Hippocampal formation (tissue), 2 donors: ENCODE measurements at regions not wholly inside any gene's neighbourhood (a gene's known extent, or its start where the extent isn't known, plus 50 kb on each side); places are given as distances from the start of the nearest gene placed in this dataset.
A peak's percentile ranks its signal among the peaks of the same experiment; 100 is the strongest.
"Not testable (repeated sequence)": the region's sequence is repeated elsewhere in the genome, so short reads cannot be mapped to it uniquely, and the experiment has no call there.

Experiments used
- DNase-seq, 2 donors: peaks; one replicate each; lab custom pipeline; 2025; lab: John Stamatoyannopoulos, UW

DNA sequence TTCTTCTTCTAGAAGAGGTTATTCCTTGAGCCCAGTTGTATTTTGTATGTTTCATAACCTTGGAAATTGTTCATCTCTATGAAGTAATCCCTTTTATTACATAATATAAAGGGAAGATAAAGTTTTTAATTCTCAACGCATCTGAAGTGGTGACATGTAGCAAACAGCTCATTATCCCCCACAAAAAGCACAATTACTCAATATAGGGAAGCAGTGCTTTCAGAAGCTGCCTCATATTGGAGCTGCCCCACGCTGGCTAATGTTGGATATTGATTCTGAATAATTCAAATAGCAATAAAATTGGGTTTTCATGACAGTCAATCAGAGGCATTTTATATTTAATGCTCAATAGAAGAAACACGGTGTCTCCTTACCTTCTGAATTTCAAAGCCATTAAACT is 604.3 kb upstream of the RBFOX1 start:
- no peak for DNase-seq

DNA sequence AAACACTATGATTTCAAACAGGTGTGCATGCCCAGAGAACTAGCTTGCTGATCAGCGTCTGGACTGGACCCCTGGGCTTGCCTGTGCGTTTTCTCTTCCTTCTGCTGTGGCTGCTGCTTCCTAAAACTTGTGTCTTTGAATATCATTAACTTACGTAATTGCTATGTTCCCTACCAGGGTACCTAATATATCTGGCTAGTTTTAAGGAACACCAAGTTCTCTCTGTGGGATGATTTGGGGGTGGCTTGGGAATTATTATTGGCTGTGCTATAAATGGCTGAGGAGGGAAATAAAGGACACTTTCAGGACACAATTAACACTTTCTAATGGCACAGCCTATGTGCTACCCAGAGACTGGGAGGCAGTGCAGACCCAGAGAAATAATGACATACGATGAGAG is 606.0 kb upstream of the RBFOX1 start:
- no peak for DNase-seq

DNA sequence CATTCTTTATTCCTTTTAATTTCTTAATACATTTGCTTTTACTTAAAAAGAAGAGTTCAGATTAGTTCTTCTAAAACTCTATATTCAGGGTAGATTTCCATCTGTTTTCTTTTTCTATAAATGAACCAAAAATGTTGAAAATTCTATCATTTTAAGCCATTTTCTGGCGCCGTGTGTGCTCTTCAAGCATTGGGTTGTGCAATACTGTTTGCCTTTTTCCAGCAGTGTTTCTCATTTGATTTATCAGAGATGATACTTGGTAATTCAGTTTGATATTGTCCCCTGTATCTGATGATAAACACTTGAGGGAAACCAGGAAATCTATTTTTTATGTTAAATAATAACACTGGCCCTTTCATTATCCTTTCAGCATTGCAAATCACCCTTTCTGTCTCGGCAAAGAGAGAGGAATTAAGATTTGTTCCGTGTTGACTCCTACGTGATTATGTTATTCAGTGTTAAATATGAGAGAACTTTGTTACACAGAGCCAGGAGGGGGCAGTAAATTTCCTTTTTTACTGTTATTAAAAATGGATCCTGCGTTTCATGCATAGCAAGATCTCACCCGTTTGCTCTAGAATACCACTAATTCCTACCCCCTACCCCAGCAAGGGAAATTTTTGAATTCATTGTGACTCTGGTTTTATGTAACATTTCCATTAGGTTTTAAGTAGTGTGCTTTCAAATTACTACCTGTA is 606.9 kb upstream of the RBFOX1 start:
- no peak for DNase-seq

DNA sequence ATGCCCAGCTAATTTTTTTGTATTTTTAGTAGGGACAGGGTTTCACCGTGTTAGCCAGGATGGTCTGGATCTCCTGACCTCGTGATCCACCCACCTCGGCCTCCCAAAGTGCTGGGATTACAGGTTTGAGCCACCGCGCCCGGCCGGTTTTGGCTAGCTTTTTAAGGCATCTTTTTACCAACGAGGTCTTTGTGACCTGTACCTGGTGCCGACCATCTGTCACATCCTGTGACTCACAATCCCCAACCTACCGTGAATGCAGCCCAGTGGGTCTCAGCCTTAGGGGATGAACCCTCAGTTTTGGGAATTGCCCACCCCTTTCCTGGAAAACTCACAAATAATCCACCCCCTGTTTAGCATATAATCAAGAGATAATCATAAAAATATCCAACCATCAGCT is 607.4 kb upstream of the RBFOX1 start:
- not testable (repeated sequence) for DNase-seq

DNA sequence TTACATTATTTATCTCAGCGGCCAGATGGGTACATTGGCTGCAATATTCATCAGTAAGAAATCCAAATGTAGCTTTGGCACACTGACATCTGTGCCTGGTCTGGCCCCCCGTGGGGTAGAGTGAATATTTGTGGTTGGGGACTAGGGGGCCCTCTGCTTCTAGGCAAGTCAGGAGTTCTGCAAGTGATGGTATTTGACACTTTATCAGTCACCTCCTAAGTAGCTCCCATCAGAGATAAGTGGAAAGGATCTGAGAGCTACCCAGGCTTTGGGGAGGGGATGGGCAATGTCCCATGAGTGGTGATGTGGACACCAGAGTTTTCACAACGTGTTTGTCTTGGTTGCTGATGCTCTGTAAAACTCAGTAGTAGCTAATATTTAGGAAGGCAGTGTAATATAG is 609.9 kb upstream of the RBFOX1 start:
- DNase-seq = no peak

DNA sequence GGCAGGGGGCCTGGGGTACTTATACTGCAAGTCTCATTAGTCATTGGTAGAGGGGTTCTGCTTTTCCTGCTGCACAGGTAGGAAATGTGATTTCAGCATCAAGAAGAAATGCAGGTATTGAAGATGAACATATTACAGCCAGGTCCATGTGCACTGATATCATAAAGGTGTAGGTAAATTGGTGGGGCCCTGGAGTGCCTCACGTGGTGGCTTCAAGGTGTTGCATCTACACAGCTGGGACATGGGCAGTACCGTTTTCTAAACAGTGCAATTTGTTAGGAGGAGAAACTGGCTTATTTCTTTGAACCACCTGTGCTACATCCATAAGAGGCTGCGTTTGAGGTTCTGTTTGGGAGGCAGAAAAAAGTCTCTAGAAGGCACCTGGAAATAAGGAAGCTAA is 618.1 kb upstream of the RBFOX1 start:
- no peak for DNase-seq

DNA sequence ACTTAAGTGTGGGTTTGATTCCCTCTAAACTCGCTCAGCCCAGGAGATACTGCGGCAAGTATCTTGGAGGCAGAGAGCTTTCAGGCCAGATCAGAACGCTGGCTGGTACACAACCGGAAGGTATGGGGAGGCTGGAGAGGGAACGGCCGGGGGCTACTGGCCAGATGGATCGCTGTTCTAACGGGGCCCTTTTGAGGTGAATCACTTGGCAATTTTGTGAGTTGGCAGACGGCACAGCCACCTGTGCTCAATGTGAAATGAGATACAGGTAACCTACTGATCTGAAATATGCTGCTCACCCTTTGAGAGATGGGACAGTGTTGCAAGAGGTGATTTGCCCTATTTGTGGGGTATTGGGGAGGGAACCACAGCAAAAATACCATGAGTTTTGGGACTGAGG is 622.9 kb upstream of the RBFOX1 start:
- DNase-seq = no peak

DNA sequence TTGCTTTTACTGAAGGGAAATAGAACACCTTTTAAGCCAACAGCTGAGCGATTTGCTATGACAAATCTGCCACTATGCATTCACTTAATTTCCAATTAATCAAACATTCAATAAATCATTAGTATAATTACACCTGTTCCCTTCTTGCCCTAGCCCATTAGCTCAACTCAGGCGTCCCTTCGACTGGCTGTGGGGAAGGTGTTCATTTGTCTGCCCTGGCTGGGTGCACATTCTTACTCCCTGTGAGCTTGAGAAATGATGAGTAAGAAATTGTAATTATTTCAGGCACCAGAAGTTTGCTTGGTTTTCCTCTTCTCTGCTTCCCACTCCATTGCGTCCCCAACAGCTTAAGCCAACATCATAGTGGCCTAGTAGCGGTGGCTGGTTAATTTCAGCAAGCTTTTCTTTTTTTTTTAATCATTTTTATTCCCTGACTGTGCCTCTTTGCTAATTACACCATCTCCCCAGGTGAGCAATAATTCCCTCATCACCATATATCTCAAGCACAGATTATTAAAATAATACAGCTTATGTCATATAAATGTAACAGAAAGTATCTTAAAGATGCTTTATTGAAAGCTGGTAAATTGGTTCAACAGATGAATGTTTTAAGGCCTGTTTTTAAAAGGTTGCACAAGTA is 623.9 kb upstream of the RBFOX1 start:
- DNase-seq = no peak

DNA sequence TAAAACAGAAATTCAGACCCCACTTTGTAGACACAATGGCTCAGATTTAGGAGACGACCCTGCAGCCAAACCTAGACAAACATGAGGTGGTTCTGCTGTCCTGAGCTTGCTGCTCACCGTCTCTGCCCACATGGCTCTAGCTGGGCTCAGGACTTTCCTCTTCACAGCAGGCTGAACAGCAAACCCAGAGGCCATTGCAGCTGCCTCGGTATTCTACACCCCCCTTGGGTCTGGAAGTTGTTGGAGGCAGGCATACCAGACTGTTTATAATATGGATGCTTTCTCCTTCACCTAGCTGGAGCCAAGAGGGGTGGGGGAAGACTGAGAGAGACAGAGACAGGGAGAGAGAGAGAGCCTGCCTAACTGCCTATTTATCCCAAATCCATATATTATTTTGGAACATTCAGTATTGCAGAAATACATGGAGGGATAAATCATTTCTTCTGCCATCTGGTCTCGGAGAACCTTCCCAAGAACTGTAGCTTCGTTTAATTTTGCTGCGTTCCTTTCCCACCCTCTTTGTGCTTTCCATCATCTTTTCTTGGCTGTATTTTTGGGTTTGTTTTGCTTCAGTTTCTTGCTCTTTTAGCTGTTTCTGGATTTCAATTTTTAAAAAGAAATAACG is 628.2 kb upstream of the RBFOX1 start:
- DNase-seq = no peak

DNA sequence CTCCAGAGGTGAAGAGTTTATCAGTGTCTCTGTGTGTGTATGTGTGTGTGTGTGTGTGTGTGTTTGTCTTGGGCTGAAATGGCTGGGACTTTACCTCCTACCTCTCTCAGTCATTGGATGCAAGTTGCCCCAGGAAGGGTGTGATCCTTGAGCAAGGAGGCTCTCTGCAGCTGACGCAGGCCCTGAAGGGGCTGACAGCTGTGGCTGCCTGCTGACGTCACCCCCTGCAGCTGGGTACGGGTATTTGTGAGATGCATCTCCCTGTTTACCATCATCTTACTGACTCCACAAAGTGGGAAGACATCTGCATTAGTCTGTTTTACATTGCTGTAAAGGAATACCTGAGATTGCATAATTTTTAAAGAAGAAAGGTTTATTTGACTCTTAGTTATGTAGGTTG is 631.5 kb upstream of the RBFOX1 start:
- DNase-seq = no peak

DNA sequence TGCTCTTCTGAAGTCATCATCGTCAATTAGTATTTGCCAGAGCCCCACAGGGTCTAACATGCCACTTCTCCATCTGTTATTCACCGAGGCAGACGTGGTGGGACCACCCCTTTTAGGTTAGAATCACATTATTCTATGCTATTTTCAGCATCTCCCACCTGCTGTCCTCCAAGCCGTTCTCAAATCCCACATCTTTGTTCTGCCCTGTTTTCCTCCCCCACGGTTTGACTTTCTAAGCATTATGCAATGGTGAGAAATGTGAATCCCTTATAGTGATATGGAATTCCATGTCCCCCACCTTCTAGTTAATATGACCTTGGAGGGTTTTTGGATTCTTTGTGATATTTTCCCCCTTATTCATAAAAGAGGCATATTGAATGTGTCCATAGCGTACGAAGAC is 634.1 kb upstream of the RBFOX1 start:
- no peak for DNase-seq

DNA sequence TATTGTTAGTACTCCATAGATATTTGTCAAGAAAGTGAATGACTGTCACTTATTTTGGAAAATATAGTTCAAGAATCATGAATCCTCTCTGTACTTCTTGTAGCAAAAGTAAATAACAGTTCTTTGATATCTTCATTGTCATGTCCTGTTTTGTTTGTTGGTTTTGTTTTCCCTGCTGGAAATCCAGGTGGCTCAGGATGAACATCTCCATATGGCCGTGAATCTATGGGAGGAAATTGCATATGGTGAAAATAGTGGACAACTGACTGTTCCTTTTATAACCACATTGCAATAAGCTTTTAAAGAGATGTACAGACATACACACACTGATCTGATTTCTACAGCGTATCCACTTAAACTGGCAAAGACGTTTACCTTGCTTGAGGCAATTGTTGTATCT is 637.0 kb upstream of the RBFOX1 start:
- DNase-seq = no peak

DNA sequence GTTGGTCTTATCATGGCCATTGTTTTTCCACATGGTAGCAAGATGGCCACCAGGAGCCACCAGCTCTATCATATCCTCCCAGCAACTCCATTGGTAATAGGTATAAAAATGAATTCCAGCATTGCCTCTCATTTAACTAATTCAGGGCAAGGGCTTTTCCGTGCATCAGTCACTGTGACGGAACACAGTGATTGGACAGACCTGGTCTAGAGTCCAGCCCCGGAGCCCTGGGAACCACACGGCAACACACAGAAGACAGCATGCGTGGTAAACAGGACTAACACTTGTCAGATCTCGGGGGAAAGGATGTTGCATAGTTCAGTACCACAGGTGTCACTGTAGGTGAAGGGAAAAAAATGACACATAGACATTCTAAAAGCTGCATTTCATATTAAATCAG is 638.0 kb upstream of the RBFOX1 start:
- no peak for DNase-seq

DNA sequence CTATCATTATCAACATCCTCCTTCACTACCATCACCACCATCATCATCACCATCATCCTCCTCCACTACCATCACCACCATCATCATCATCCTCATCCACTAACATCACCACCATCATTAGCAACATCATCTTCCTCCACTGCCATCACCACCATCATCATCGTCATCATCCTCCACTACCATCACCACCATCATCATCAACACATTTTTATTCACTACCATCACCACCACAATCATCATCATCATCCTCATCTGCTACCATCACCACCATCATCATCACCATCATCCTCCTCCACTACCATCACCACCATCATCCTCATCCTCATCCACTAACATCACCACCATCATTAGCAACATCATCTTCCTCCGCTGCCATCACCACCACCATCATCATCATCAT is 639.2 kb upstream of the RBFOX1 start:
- not testable (repeated sequence) for DNase-seq

DNA sequence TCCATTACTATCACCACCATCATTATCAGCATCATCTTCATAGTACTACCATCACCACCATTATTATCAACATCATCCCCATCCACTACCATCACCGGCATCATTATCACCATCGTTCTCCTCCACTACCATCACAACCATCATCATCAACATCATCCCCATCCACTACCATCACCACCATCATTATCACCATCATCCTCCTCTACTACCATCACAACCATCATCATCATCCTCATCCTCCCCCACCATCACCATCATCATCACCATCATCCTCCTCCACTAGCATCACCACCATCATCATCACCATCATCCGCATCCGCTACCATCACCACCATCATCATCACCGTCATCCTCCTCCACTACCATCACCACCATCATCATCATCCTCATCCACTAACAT is 639.8 kb upstream of the RBFOX1 start:
- DNase-seq = no peak

DNA sequence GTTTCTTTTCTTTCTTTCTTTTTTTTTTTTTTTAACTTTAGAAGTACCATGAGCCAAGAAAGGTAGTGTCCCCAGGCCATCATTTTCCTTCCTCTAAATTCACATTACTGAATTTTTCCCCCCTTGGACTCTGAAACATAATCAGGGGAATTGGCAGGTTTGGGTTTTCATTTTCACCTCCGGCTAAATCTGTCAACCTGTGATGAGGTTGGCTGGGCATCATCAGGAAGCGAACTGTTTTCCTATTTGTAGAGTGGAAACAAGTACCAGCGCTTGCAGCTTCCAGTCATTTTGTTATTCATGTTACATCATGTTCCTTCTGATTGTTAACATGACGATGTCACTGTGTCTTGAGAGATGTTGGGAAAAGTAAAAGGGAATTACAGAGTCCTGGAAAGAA is 641.9 kb upstream of the RBFOX1 start:
- no peak for DNase-seq

DNA sequence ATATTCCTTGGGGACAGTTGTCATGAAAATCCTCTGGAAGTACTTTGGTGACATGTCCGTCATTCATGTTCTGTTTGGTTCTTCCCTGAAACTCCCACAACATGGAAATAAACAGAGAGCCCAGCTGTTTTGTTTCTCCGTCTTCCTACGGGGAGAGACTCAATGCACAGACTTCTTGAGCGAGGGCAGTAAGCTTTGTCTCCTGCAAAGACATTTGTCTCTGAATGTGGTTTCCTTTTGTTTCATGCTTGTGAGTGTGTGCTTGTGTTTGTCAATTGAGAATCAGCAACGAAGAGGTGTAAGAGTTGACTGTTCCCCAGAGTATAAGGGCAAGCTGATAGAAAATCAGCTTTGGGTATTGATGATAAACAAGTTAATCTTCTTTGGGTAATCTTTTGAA is 643.0 kb upstream of the RBFOX1 start:
- no peak for DNase-seq

DNA sequence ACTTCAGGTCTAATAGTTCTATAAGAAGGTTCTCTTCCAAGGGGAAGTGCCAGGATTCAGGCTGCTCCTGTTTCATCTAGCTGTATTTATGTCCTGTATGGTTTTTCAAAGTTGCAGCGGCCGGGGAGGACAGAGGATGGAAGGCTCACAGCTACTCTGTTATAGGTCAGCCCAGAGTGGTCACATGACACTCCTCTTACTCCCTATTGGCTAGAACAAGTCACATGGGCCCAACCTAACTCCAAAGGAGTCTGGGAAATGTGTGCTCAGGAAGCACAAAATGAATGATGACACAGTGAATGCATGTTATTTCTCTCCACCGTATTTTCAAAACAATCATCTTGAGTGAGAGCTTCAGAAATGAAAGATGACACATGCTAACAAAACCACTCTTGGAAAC is 645.1 kb upstream of the RBFOX1 start:
- DNase-seq = no peak

DNA sequence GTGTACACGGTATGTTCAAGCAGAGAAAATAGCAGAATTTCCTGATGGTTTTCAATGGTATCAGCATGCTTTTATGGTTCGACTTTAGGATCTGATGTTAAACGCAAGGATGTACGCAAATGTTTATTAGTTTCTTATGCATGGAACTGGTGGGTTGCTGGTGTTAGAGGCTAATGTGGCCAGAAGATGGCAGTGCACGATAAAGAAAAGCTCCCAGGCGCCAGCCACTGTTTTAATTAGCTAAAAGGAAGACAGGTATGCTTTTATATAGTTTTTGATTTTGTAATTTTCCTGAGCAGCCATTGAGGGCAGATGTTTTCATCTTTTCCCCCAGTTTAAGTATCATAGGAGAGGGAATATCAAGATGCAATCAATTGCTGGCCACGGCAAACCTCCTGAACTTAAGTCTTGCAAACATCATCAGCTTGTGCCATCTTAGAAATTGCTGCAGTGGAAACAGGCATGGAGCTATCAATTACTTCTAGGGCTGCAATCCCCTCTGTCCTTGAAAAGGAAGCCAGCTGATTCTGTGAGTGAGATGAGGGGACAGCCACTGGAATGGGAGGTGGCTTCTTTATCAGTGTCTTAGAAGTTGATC is 648.5 kb upstream of the RBFOX1 start:
- DNase-seq = peak; percentile 14 to 15

DNA sequence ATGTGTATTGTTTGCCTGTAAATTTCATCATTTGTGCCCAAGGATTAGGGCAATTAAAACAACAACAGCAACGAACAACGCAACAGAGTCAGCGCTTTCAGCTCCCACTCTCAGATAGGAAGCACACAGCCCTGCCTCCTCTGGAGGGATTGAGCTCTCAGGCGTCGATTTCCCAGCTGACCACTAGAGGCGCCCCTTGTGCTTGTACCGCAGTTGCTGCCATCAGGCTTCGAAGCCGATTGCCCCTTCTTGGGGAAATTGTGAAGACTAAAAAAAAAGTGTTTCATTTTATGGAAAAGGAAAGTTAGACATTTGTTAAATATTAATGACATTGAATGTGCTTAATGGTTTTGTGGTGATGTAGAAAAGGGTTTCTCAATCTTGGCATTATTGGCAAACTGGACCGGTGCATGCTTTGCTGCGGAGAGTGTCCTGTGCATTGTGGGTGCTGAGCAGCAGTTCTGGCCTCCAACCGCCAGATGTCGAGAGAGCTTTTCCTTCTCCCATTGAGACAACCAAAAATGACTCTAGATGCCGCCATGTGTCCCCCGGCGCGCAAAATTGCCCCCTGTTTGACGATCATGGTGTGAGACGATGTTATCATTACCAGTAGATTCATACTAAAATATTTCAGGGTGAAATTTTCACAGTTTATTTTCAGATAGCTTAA is 650.4 kb upstream of the RBFOX1 start:
- peak in 1 of 2 donors; percentile 11 for DNase-seq

DNA sequence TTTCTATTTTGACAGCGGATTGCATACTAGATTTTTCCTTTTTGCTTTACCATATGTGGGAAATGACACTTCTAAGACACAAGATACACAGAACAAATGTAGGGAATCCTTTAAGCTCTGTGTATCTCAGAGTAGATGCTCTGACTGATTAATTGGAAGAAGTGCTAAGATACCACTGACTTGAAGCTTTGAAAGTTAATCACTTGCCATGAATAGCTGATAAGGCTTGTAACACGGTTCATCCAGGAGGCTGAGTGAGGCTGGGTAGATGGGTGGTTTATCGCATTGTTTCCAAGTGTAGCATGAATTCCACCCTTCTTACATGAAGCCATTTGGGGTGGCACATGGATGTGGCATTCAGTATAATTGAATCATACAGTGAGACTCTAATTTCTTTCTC is 654.1 kb upstream of the RBFOX1 start:
- DNase-seq = no peak

DNA sequence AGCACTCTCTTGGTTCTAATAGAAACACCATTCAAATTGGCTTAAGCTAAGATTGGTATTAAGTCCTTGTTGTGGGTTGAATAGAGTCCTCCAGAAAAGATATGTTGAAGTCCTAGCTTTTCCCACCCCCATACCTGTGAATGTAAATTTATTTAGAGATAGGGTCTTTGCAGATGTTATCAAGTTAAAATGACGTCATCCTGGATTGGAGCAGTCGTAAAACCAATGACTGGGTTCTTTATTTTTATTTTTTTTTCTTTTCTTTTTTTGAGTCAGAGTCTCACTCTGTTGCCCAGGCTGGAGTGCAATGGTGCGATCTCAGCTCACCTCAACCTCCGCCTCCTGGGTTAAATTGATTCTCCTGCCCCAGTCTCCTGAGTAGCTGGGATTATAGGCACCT is 658.6 kb upstream of the RBFOX1 start:
- no peak for DNase-seq

DNA sequence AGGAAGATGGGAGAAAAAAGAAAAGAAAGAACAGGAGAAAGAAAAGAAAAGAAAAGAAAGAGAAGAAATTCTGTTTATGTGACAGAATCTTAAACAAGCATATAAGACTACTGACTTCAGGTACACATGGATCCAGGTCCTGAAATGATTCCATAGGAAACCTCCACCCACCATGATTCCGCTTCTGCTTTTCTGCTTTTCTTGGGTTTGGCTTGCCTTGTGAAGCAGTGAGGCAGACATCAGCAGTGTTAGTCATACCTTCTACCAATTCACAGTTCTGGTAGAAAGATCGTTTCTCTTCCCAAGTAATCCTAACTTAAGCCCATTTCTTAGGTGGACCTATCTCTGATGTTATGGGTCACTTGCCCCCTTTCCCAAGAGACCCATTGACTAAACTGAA is 660.1 kb upstream of the RBFOX1 start:
- DNase-seq = no peak
